HUES48 (cell line): ENCODE measurements at regions not wholly inside any gene's neighbourhood (a gene's known extent, or its start where the extent isn't known, plus 50 kb on each side); places are given as distances from the start of the nearest gene placed in this dataset.

Source experiments
- H3K27ac ChIP-seq: one replicate; pipeline ENCODE4 v1.7.0; 2013; ENCODE audit warnings: low read depth, low read length, inconsistent platforms
- H3K27me3 ChIP-seq: 2 replicates; pipeline ENCODE4 v1.6.1; 2013; ENCODE audit warnings: mild to moderate bottlenecking, low read length; ENCODE audit not compliant: control insufficient read depth, insufficient read depth
- H3K36me3 ChIP-seq: 2 replicates; pipeline ENCODE4 v1.6.1; 2013; ENCODE audit warnings: low read length; ENCODE audit not compliant: control insufficient read depth, insufficient read depth
- H3K4me1 ChIP-seq: 2 replicates; pipeline ENCODE4 v1.6.1; 2013; ENCODE audit warnings: mild to moderate bottlenecking, low read length; ENCODE audit not compliant: control insufficient read depth, insufficient read depth
- H3K4me3 ChIP-seq: 2 replicates; pipeline ENCODE4 v1.5.1; 2013; ENCODE audit warnings: mild to moderate bottlenecking, low read depth, low read length
- H3K9ac ChIP-seq: 2 replicates; pipeline ENCODE4 v1.6.1; 2013; ENCODE audit warnings: mild to moderate bottlenecking, low read depth, low read length, moderate library complexity
- H3K9me3 ChIP-seq: 2 replicates; pipeline ENCODE4 v1.6.1; 2013; ENCODE audit warnings: low read length; ENCODE audit not compliant: control insufficient read depth, insufficient read depth

DNA sequence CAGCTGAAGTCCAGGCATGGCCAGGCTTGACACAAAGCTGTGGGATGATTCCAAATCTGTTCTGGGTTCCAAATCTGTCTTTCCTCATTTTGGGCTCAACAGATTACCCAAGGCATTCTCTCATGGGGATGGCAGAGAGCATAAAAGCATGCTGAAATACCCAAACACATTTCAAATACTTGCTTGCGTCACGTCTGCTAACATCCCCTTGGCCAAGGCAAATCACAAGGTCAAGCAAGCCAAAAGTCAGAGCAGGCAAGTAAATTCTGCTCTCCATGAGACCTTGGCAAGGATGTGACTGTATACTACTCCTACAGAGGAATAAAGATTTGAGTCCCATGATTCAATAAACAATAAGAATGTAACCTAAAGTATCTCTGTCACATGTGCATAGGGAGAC is 306.7 kb downstream of the EPB41L4A start:
- no peaks in the 10 kb centered on the region for H3K27me3 ChIP-seq
- no peak overlapping the region for H3K27ac ChIP-seq
- H3K9me3 ChIP-seq = no peaks in the 10 kb centered on the region
- no peaks in the 10 kb centered on the region for H3K4me1 ChIP-seq
- no peak overlapping the region for H3K9ac ChIP-seq
- no peaks in the 10 kb centered on the region for H3K36me3 ChIP-seq
- H3K4me3 ChIP-seq = no peak overlapping the region

DNA sequence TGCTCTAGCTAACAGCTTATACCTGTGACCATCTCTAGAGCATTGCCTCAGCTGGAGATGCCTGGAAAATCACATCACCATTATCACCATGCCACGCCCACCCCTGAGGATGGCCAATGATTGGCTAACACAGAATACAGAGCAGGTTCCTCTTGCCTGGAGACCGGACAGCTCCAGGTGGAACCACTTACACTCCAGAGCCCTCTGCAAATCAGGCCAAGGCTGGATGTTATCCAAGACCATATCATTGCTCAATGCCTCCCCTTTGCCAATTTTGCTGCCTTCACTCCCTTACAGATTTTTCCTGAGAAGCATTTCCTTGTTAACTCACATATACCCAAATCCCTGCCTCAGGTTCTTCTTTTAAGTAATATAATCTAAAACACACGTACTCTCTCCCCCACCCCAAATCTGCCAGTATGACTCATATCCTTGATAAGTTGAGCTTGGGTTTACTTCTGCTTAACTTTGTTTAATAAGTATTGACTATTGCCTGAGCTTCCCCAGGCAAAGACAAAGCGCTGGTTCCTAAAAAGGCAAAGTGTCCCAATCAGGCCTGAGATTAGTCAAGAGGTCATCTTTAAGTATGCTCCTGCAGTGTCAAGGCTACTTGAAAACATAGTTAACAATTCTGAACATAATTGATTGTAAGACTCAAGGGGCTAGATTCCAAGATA is 309.6 kb downstream of the EPB41L4A start:
- H3K27ac ChIP-seq = no peak overlapping the region
- no peaks in the 10 kb centered on the region for H3K27me3 ChIP-seq
- H3K4me3 ChIP-seq = no peak overlapping the region
- H3K4me1 ChIP-seq = no peaks in the 10 kb centered on the region
- H3K9ac ChIP-seq = no peak overlapping the region
- H3K9me3 ChIP-seq = no peaks in the 10 kb centered on the region
- no peaks in the 10 kb centered on the region for H3K36me3 ChIP-seq

DNA sequence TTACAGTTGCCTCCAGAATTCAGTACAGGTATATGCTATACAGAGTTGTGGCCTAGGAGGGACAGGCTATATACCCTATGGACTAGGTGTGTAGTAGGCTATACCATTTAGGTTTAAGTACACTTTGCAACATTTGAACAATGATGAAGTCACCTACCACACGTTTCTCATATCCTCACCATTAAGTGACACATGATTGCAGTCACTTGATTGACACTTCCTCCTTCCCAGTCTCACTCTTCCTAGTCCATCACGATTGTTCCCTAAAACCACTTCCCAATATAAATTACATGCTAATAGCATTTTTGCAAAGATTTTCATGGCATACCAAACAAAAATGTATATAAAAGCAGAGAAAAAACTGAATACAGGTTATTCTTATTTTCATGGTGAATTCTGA is 312.2 kb downstream of the EPB41L4A start:
- H3K4me3 ChIP-seq = no peak overlapping the region
- H3K9me3 ChIP-seq = no peaks in the 10 kb centered on the region
- H3K36me3 ChIP-seq = no peaks in the 10 kb centered on the region
- H3K4me1 ChIP-seq = peaks cover 2% of the 10 kb centered on the region; the same call in 1 of the 2 replicates
- H3K27me3 ChIP-seq = no peaks in the 10 kb centered on the region
- H3K9ac ChIP-seq = no peak overlapping the region
- no peak overlapping the region for H3K27ac ChIP-seq

DNA sequence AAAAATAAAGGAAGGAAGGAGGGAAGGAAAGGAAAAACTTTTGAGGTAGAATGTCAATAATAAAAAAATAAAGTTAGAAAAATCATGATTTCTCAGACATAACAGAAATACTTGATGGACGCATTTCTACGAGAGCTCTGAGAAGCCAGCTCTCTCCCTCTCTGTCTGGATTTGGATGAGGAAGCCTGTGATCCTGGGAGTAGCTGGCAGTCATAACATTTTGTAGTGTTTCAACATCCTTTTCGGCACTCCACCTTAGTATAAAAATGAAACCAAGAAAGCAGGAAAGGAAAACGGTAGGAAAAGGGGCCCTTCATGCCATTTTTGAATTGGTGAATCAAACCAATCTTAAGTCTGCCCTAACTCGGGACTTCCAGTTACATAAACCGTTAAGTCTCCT is 321.3 kb downstream of the EPB41L4A start:
- H3K9me3 ChIP-seq = no peaks in the 10 kb centered on the region
- no peak overlapping the region for H3K9ac ChIP-seq
- H3K27ac ChIP-seq = no peak overlapping the region
- no peak overlapping the region for H3K4me3 ChIP-seq
- no peaks in the 10 kb centered on the region for H3K4me1 ChIP-seq
- no peaks in the 10 kb centered on the region for H3K27me3 ChIP-seq
- H3K36me3 ChIP-seq = no peaks in the 10 kb centered on the region

DNA sequence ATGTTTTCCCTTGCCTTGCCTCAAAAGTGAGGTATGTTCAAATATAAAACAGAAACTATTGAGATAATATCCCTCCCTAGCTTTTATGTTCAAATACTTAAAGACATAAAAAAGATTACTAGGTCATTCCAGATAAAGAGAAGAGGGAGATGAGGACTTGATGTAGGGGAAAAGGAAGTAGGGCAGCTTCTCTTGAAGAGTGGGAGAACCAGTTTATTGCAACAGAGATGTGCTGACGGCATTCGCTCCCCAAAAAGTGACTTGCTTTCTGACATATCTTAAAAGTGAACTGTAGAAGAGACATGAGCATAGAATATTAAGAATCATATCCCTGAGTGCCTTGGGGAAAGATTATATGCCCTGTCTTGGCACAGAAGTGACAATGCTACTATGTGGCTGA is 330.2 kb upstream of the NREP start:
- no peak overlapping the region for H3K4me3 ChIP-seq
- no peaks in the 10 kb centered on the region for H3K4me1 ChIP-seq
- no peaks in the 10 kb centered on the region for H3K9me3 ChIP-seq
- no peak overlapping the region for H3K9ac ChIP-seq
- H3K27me3 ChIP-seq = no peaks in the 10 kb centered on the region
- H3K27ac ChIP-seq = no peak overlapping the region
- H3K36me3 ChIP-seq = no peaks in the 10 kb centered on the region

DNA sequence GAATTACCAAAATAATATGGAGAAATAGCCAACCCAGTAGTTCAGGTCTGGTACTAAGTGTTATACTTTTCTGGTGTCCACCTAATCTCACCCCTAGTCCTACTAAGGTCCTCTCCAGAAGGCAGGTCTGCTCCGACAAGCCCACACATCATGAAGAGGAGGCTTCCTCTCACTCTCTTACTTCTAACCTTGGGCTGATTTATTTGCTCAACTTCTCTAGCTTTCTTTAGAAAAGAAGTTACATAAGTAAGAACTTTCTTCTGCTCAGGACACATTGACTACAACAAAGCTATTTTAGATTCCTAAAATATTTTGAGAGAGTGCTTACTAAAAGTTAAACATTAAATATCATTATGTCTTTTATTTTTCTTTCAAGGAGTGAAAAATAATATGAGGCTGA is 329.7 kb upstream of the NREP start:
- no peaks in the 10 kb centered on the region for H3K27me3 ChIP-seq
- no peak overlapping the region for H3K27ac ChIP-seq
- no peaks in the 10 kb centered on the region for H3K36me3 ChIP-seq
- no peak overlapping the region for H3K4me3 ChIP-seq
- H3K9me3 ChIP-seq = no peaks in the 10 kb centered on the region
- no peak overlapping the region for H3K9ac ChIP-seq
- no peaks in the 10 kb centered on the region for H3K4me1 ChIP-seq

DNA sequence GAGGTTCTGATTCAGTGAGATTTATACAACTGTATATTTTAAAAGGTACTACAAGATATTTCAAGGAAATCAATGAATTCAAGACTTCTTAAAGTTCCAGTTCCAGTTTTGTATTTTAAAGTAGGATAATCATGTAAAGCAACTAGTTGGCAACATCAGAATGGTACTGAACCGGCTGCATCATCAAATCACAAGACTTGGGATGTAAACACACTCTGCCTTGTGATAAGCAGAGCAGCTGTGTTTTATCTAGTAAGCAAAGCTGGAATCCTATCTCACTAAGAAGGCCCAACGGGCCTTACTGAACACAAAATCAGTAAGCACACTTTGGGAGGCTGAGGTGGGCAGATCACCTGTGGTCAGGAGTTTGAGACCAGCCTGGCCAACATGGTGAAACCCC is 327.2 kb upstream of the NREP start:
- no peaks in the 10 kb centered on the region for H3K27me3 ChIP-seq
- no peak overlapping the region for H3K27ac ChIP-seq
- H3K9ac ChIP-seq = no peak overlapping the region
- H3K4me1 ChIP-seq = no peaks in the 10 kb centered on the region
- no peak overlapping the region for H3K4me3 ChIP-seq
- H3K9me3 ChIP-seq = no peaks in the 10 kb centered on the region
- no peaks in the 10 kb centered on the region for H3K36me3 ChIP-seq

DNA sequence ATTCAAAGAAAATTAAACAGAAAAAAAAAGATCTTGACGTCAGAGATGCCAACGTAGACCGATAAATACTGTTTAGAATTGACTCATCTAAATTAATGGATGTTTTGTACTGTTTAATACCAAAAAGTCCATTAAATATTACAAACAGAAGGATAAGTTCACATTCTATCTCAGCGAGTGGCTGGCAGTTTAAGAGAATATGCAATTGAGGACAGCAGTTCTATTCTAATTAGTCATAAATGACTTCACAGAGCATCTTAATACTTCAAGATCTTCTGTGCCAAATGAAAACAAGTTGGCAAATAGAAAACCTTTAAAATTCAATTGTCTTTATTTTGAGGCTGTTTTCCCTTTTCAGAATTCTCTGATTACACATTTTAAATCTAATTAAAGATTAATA is 326.6 kb upstream of the NREP start:
- Histone ChIP-seq H3K27me3 (no peaks in the 10 kb centered on the region), H3K9me3 (no peaks in the 10 kb centered on the region)

DNA sequence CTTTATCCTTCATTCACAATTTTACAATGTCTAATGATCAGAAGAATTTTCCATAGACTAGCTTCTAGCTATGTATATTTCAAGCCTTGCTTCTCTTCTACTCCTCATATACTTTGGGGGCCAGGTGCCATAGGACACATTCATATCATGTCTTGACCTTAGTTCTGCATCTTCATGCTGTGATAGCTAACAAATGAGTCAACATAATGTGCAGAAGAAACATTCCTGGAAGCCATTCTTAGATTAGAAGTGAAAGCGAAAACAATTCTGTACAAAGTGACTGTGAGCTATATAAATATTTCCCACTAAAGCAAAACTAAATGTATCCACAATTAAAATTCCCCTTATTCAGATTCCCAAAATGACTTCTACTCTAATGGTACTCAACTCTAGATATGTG is 320.2 kb upstream of the NREP start:
- no peaks in the 10 kb centered on the region for H3K36me3 ChIP-seq
- H3K4me1 ChIP-seq = no peaks in the 10 kb centered on the region
- no peak overlapping the region for H3K27ac ChIP-seq
- no peak overlapping the region for H3K4me3 ChIP-seq
- no peak overlapping the region for H3K9ac ChIP-seq
- no peaks in the 10 kb centered on the region for H3K27me3 ChIP-seq
- H3K9me3 ChIP-seq = no peaks in the 10 kb centered on the region

More for the DNA sequence above, 326.6 kb upstream of the NREP start:
- Histone ChIP-seq H3K27ac (no peak overlapping the region), H3K4me1 (no peaks in the 10 kb centered on the region), H3K4me3 (no peak overlapping the region), H3K9ac (no peak overlapping the region), H3K36me3 (no peaks in the 10 kb centered on the region)

DNA sequence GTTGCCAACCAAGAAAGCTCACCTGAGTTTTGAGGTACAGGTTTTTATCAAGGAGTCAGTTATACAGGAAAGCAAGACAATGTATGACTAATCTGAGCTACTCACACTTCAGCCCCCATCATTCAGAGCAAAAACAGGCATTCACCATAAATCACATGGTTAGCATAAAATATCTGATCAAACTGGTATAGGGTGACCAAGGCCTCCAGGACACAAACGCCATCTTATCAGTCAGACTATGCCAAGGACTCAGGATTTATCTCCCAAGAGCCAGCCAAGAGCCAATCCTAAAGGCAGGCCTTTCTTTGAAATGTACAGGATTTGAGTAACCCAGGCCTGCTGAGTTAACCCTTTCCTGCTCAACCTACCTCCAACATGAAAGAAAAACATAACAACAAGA is 313.0 kb upstream of the NREP start:
- no peak overlapping the region for H3K9ac ChIP-seq
- no peak overlapping the region for H3K4me3 ChIP-seq
- no peaks in the 10 kb centered on the region for H3K36me3 ChIP-seq
- H3K27me3 ChIP-seq = no peaks in the 10 kb centered on the region
- no peaks in the 10 kb centered on the region for H3K9me3 ChIP-seq
- H3K27ac ChIP-seq = no peak overlapping the region
- H3K4me1 ChIP-seq = peaks cover 5% of the 10 kb centered on the region

DNA sequence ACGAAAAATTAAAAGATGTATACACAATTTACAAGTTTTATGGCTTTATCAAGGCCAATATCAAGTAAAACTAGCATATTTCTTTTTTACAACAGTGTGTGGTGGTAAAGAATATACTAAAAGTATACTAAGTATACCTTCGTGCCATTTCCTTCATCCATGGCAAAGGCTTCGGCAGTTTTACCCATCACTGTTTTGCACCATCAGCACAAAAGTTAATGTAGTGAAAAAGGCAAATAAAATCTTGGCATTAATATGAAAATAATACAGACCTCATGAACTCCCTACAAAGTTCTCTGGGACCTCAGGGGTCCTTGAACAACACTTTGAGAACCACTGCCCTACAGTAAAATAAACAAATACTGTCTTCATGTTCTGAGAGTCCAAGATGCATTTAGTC is 312.3 kb upstream of the NREP start:
- peaks cover 5% of the 10 kb centered on the region for H3K4me1 ChIP-seq

DNA sequence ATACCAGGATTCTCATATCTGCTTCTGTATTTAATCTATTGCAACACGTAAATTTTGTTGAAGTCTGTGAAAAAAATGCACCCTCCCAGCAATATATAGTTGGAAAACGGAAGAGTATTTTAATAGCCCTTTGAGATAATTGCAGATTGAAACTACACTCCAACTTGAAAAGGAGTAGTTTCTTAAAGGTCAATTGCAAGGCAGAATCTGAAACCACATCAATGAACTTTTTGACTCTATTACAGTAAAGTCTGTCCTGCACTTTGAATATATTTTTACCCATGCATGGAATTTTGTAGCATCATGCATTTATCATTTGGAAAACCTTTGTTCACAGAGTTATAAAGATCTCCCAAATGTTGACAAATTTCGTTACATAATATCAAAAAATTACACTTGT is 311.6 kb upstream of the NREP start:
- peaks cover 5% of the 10 kb centered on the region for H3K4me1 ChIP-seq
- H3K27ac ChIP-seq = no peak overlapping the region
- no peaks in the 10 kb centered on the region for H3K9me3 ChIP-seq
- H3K9ac ChIP-seq = no peak overlapping the region
- no peaks in the 10 kb centered on the region for H3K27me3 ChIP-seq
- no peak overlapping the region for H3K4me3 ChIP-seq
- H3K36me3 ChIP-seq = no peaks in the 10 kb centered on the region

More for the DNA sequence above, 312.3 kb upstream of the NREP start:
- H3K4me3 ChIP-seq = no peak overlapping the region
- no peaks in the 10 kb centered on the region for H3K9me3 ChIP-seq
- no peak overlapping the region for H3K27ac ChIP-seq
- H3K27me3 ChIP-seq = no peaks in the 10 kb centered on the region
- H3K9ac ChIP-seq = no peak overlapping the region
- H3K36me3 ChIP-seq = no peaks in the 10 kb centered on the region
